ENCODE measurements at regions not wholly inside any gene's neighbourhood (a gene's known extent, or its start where the extent isn't known, plus 50 kb on each side); places are given as distances from the start of the nearest gene placed in this dataset.

- TF ChIP-seq, protein P1, sequence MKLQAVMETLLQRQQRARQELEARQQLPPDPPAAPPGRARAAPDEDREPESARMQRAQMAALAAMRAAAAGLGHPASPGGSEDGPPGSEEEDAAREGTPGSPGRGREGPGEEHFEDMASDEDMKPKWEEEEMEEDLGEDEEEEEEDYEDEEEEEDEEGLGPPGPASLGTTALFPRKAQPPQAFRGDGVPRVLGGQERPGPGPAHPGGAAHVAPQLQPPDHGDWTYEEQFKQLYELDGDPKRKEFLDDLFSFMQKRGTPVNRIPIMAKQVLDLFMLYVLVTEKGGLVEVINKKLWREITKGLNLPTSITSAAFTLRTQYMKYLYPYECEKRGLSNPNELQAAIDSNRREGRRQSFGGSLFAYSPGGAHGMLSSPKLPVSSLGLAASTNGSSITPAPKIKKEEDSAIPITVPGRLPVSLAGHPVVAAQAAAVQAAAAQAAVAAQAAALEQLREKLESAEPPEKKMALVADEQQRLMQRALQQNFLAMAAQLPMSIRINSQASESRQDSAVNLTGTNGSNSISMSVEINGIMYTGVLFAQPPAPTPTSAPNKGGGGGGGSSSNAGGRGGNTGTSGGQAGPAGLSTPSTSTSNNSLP (IDR thresholded peaks at IDR 0.05; ENCODE audit: borderline replicate concordance, low read depth, low read length) = no peak
- TF ChIP-seq ZNF274 (IDR thresholded peaks at IDR 0.05; ENCODE audit: borderline replicate concordance, low read depth, low read length) (no peak), ZFP30 (CRISPR knock-in tag; IDR thresholded peaks at IDR 0.05; ENCODE audit: borderline replicate concordance) (no peak), PBX2 (CRISPR knock-in tag; IDR thresholded peaks at IDR 0.05; ENCODE audit: low read depth) (no peak), PBX2 (tag; conservative IDR thresholded peaks at IDR 0.05; ENCODE audit: low read depth) (no peak), ZSCAN29 (IDR thresholded peaks at IDR 0.05) (no peak), SRSF9 (IDR thresholded peaks at IDR 0.05; ENCODE audit: borderline replicate concordance, low read depth, low read length) (no peak), CREB1 (IDR thresholded peaks at IDR 0.05) (no peak), CREB1 (CRISPR knock-in tag; IDR thresholded peaks at IDR 0.05) (no peak), HOXB6 (CRISPR knock-in tag; IDR thresholded peaks at IDR 0.05; ENCODE audit: borderline replicate concordance) (no peak)
- TF ChIP-seq, protein P2, sequence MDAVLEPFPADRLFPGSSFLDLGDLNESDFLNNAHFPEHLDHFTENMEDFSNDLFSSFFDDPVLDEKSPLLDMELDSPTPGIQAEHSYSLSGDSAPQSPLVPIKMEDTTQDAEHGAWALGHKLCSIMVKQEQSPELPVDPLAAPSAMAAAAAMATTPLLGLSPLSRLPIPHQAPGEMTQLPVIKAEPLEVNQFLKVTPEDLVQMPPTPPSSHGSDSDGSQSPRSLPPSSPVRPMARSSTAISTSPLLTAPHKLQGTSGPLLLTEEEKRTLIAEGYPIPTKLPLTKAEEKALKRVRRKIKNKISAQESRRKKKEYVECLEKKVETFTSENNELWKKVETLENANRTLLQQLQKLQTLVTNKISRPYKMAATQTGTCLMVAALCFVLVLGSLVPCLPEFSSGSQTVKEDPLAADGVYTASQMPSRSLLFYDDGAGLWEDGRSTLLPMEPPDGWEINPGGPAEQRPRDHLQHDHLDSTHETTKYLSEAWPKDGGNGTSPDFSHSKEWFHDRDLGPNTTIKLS (IDR thresholded peaks at IDR 0.05; ENCODE audit: borderline replicate concordance, low read depth) = no peak
Observed at GRCh38 chr3:135652388-135652787, 313.1 kb upstream of the PPP2R3A start (continued).

Data from K562 (cell line).